ACC112 (cell line): ENCODE measurements at regions not wholly inside any gene's neighbourhood (a gene's known extent, or its start where the extent isn't known, plus 50 kb on each side); places are given as distances from the start of the nearest gene placed in this dataset.

Source experiments
- H2AFZ ChIP-seq: fragments of 200-600 bp; sonication (generic); one replicate; pipeline ENCODE4 v1.6.0; 2017; ENCODE audit warnings: antibody characterized with exemption, low read length; ENCODE audit not compliant: unreplicated experiment
- H3K27ac ChIP-seq: fragments of 200-600 bp; sonication (generic); 2 replicates; pipeline ENCODE4 v1.5.1; 2014; ENCODE audit warnings: low read depth, mild to moderate bottlenecking, antibody characterized with exemption, low read length, moderate library complexity
- H3K27me3 ChIP-seq: fragments of 200-600 bp; sonication (generic); 2 replicates; pipeline ENCODE4 v1.6.1; 2014; ENCODE audit warnings: mild to moderate bottlenecking, antibody characterized with exemption, low read length, moderate library complexity, mixed read lengths; ENCODE audit not compliant: insufficient read depth
- H3K36me3 ChIP-seq: fragments of 200-600 bp; sonication (generic); 2 replicates; pipeline ENCODE4 v1.6.1; 2016; ENCODE audit warnings: mild to moderate bottlenecking, antibody characterized with exemption, low read length, moderate library complexity, mixed read lengths; ENCODE audit not compliant: insufficient read depth
- H3K4me1 ChIP-seq: fragments of 200-600 bp; sonication (generic); one replicate; pipeline ENCODE4 v1.6.1; 2016; ENCODE audit warnings: low read length, mixed read lengths; ENCODE audit not compliant: insufficient read depth, unreplicated experiment, control insufficient read depth
- H3K4me3 ChIP-seq: fragments of 200-600 bp; sonication (generic); 2 replicates; pipeline ENCODE4 v1.5.1; 2014; ENCODE audit warnings: mild to moderate bottlenecking, low read depth, low read length
- H3K79me2 ChIP-seq: fragments of 200-600 bp; sonication (generic); one replicate; pipeline ENCODE4 v1.6.0; 2016; ENCODE audit warnings: low read length; ENCODE audit not compliant: control insufficient read depth, unreplicated experiment, insufficient read depth

DNA sequence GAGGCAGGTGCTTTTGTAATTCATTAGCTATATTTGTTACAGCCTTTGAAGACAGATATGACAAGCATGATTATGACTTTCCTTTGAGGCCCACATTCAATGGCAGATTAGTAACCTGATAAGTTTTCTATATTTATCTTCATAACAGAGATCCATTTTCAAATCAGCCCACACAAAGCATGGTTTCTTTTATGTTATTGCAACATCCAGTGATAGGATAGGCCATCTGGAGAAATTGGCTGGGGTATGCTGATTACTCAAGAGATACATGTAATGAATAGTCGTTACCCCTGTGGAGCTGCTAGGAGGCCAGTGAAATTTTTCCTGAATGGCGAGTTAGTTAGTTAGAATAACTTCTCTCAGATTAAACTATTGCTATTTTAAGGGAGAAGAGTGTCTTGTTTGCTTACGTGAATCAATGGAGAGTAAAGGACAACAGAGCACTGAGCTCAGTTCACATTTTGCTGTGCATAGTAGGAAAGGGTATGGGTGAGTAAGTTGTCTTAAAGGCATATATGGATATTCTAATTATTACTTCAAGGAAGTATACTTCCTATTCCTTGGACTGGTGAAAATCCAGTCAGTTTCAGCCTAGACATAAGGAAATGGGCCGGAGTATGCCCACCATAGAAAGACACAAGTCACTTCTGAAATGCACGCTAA is 79.2 kb upstream of the DKK2 start:
- Histone ChIP-seq H3K4me3 (no peak overlapping the region), H3K27me3 (no peaks in the 10 kb centered on the region), H2AFZ (no peak overlapping the region), H3K36me3 (no peaks in the 10 kb centered on the region), H3K79me2 (no peaks in the 10 kb centered on the region), H3K27ac (no peak overlapping the region), H3K4me1 (no peaks in the 10 kb centered on the region)

DNA sequence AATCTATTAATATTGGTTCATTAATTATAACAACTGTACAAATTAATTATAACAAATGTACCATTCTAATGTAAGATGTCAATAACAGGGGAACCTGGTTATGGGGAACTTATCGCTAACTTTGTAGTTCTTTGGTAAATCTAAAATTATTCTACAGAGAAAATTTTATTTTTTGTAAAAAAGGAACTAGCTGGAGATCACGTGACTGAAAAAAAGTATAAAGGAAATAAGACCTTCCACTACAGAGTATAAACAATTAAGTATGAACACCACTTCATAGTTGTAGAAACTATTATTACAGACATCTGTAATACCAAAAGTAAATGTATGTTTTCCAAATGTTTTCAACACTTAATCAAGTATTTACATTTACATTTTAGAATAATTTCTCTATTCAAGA is 77.9 kb upstream of the DKK2 start:
- Histone ChIP-seq H3K4me1 (no peaks in the 10 kb centered on the region), H2AFZ (no peak overlapping the region), H3K79me2 (no peaks in the 10 kb centered on the region), H3K27me3 (no peaks in the 10 kb centered on the region), H3K27ac (no peak overlapping the region), H3K36me3 (no peaks in the 10 kb centered on the region), H3K4me3 (no peak overlapping the region)

DNA sequence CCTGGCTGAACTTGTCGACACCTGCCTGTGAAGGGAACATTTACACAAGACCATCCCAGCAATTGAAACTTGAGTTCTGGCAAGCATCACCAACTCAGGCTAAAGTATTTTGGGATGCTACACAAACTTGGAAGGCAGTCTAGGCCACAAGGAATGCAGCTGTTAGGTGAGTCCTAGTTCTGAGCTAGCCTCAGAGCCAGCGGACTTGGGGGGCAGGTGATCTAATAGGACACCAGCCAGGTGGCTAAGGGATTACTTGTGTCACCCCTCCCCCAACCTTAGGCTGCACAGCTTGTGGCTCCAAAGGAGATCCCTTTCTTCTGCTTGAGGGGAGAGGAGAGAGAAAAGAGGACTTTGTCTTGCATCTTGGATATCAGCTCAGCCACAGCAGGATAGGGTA is 62.3 kb upstream of the DKK2 start:
- H3K27ac ChIP-seq: no peak overlapping the region

DNA sequence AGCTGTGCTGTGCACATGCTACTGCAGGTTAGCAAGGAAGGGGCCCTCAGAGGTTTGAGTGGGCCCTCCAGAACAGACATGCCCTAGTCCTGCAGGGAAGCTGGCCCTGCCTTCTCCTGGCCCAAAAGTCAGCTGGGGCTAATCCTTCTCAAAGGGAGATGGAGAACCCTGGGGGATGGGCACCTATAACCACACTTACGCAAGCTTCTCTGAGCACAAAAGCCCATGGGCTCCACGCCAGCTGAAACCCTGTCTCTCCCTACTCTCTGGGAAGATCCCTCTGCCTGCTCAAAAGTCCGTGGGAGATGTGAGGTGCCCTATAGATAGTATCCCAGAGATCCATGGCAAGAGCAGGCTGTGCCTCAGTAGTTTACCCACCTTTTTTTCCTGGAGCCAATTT is 58.9 kb upstream of the DKK2 start:
- H2AFZ ChIP-seq: no peak overlapping the region
- H3K36me3 ChIP-seq: no peaks in the 10 kb centered on the region
- H3K79me2 ChIP-seq: no peaks in the 10 kb centered on the region
- H3K4me3 ChIP-seq: no peak overlapping the region
- H3K27me3 ChIP-seq: no peaks in the 10 kb centered on the region
- H3K27ac ChIP-seq: no peak overlapping the region
- peaks cover 4% of the 10 kb centered on the region for H3K4me1 ChIP-seq

More for the DNA sequence above, 62.3 kb upstream of the DKK2 start:
- Histone ChIP-seq H3K27me3 (no peaks in the 10 kb centered on the region), H3K4me3 (no peak overlapping the region), H2AFZ (no peak overlapping the region), H3K4me1 (peaks cover 4% of the 10 kb centered on the region), H3K36me3 (no peaks in the 10 kb centered on the region), H3K79me2 (no peaks in the 10 kb centered on the region)

DNA sequence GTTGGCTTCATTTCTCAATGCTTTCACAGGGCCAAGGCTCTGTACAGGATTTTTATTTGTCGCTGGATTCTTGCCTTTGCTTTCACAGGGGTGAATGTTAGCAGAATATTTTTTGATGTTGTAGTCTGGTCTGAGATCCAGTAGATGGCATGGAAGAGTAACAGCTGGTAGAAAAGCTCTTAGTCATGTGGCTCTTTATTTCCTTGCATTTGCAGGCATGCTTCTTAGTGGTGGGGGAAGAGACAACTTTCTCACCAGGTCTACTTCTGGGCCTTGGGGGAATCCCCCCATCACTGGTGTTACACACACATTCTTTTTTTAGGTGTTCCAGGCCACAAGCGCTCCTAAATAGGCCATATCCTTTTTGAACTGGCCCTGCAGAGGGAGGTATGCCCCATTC is 58.2 kb upstream of the DKK2 start:
- Histone ChIP-seq H3K36me3 (no peaks in the 10 kb centered on the region), H3K79me2 (no peaks in the 10 kb centered on the region), H3K27ac (no peak overlapping the region), H3K27me3 (no peaks in the 10 kb centered on the region), H3K4me1 (peaks cover 4% of the 10 kb centered on the region), H3K4me3 (no peak overlapping the region), H2AFZ (no peak overlapping the region)
